Stimulated activated CD4-positive, alpha-beta T cell treated with anti-CD3 and anti-CD28 coated beads, Interleukin-4, amount 100 ng/mL, for 1 hour (primary cell): ENCODE measurements at regions not wholly inside any gene's neighbourhood (a gene's known extent, or its start where the extent isn't known, plus 50 kb on each side); places are given as distances from the start of the nearest gene placed in this dataset.
"Not testable (repeated sequence)": the region's sequence is repeated elsewhere in the genome, so short reads cannot be mapped to it uniquely, and the experiment has no call there.

ENCODE experiments used
- DNase-seq: peaks from one replicate; pipeline ENCODE4 v3.0.0-alpha.2; 2020

GRCh38 chr3:18987862-18988447 lies 160.4 kb upstream of the KCNH8 start:
- no peak for DNase-seq

GRCh38 chr3:18987070-18987469 lies 161.2 kb upstream of the KCNH8 start:
- DNase-seq = no peak

GRCh38 chr3:18982920-18983319 lies 165.4 kb upstream of the KCNH8 start:
- no peak for DNase-seq

DNA sequence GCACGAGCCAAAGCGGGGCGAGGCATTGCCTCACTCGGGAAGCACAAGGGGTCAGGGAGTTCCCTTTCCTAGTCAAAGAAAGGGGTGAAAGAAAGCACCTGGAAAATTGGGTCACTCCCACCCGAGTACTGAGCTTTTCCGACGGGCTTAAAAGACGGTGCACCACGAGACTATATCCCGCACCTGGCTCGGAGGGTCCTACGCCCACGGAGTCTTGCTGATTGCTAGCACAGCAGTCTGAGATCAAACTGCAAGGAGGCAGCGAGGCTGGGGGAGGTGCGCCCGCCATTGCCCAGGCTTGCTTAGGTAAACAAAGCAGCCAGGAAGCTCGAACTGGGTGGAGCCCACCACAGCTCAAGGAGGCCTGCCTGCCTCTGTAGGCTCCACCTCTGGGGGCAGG lies 172.2 kb upstream of the KCNH8 start:
- DNase-seq = not testable (repeated sequence)

- DNase-seq = no peak
Measured at GRCh38 chr3:18968120-18968519, 180.2 kb upstream of the KCNH8 start.

GRCh38 chr3:18965781-18966180 lies 182.5 kb upstream of the KCNH8 start:
- DNase-seq = no peak

DNA sequence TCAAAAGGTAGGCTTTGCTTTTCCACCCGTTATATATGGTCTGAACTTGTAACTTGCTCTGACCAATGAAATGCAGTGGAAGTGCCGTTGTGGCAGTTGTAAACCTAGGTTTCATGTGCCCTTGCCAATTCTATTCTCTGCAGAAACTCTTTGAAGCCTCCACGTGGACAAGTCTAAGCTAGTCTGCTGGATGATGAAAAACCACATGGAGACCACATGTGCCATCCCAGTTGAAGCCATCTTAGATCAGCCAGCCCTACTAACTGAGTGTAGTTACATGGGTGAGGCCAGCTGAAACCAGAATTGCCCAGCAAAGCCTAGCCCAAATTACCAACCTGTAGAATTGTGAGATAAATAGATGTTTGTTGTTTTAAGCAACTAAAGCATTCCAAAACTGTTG lies 183.7 kb upstream of the KCNH8 start:
- no peak for DNase-seq

DNA sequence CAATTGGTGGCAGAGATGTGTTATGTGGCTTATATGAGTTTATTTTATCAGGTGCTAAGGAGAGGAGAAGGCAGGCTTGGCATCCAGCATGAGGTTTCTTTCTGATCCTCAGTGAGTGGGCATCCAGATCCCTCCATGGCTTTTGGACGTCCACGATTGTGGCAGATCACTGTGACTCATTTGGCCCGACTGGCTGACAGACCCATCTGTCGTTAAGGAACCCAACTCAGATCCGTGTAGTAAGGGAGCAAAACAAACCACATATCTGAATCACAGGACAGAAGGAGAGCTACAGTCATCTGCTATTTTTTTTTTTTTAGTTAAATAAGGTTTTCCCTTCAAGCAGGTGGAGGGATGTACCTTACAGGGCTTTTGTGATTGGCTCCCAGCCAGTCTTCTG lies 197.0 kb upstream of the KCNH8 start:
- DNase-seq = no peak

- no peak for DNase-seq
Measured at GRCh38 chr3:18946524-18946923, 201.8 kb upstream of the KCNH8 start.

GRCh38 chr3:18937574-18937973 lies 210.7 kb upstream of the KCNH8 start:
- no peak for DNase-seq

DNA sequence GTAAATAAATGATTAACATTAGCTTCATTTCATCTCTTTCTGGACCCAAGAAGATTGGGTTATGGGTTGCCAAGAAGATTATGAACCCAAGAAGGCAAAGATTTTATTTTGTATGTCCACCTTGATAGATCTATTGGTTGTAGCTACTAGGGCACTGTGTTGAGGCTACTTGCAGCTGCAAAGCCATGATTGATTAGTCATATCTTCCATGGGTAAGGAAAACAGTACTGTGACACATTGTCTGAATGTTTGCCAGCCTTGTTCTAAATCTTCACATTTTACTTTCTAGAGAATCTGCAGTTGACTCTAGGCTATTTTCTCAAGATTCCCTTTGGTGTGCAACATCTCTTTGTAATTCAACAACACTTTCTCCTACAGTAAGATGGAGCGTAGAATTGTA lies 229.2 kb upstream of the KCNH8 start:
- no peak for DNase-seq

GRCh38 chr3:18917923-18918322 lies 230.4 kb upstream of the KCNH8 start:
- DNase-seq = no peak

DNA sequence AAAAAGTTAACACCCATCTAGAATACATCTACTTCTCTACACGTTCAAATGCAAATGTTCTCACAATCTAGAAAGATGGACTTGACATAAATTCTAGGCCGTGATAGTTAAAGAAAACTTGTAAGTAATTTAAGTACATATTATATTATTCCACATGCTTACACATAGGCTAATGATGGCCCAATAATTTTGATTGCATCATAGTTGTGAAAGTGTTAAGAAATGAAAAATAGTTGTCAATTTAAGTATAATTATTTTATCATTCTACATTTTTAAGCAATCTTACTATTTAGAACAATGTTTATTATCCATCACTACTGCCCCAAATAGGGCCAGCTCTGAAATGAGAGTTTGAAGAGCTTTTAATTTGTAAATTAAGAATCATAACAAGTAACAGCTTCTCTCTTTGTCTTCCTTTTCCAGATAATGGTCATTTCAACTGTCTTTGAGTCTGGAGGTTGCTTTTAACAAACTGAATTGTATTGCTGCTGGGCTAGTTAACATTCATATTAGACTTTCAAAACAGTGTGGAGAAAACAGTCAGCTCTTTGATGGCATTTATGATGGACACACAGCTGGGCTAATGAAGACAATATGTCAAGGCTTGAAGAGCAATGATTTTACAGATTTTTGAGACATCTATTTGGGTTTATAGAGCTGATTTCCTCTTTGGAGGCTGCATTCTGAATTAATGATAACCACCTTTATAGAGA lies 246.1 kb upstream of the KCNH8 start:
- DNase-seq = no peak

- DNase-seq = no peak
Measured at GRCh38 chr3:18901571-18901970, 246.7 kb upstream of the KCNH8 start.

- DNase-seq = no peak
Measured at GRCh38 chr3:18900994-18901393, 247.3 kb upstream of the KCNH8 start.

DNA sequence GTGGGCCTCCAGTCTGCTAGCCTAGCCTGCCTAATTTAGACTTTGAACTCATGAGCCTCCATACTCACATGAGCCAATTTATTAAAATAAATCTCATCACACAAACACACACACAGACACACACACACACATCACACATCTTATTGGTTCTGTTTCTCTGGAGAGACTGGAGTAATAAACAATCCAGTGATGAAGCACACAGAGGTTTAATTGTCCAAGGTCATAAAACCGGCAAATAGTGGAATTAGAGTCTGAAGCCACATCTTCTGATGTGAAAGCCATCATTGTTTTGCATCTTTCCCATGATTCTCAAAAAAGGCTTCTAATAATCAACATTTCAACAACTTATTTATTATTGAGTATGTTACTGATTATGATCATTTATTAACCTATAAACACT lies 249.4 kb upstream of the KCNH8 start:
- DNase-seq = no peak

GRCh38 chr3:18892756-18893155 lies 255.6 kb upstream of the KCNH8 start:
- DNase-seq = no peak

DNA sequence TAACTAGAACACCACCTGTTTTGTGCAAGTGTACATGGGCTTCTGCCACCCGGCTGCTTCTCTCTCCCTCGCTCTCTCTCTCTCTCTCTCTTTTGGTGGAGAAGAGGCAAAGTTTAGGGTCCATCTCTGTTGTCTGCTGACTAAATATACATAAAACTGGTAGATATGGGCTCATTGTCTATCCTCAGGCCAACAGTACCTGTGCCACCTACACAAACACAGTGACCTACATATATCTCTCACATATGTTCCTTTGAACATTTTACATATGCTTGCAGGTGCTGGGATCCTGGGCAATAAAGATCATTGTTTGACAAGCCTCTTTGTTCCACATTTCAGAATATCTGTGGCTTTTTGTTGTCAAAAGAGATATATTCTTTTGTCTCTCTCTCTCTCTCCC lies 256.3 kb upstream of the KCNH8 start:
- DNase-seq = no peak

DNA sequence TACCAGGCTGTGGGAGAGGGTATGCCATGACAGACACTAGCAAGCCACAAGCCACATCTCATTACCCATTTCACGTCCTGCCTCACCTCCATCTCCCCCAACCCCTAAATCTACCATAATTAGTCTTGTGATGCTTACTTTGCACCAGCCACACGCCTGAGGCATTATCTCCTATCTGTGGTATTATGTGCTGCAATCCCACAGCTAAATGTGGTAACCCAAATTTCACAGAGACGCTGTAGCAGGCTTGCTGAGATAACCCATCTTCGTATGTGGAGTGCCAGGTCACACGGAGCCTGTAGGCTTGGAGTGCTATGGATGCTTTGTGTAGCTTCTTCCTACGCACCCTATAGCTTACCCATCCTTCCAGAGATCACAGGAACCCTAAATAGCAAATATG lies 256.7 kb upstream of the KCNH8 start:
- DNase-seq = no peak

DNA sequence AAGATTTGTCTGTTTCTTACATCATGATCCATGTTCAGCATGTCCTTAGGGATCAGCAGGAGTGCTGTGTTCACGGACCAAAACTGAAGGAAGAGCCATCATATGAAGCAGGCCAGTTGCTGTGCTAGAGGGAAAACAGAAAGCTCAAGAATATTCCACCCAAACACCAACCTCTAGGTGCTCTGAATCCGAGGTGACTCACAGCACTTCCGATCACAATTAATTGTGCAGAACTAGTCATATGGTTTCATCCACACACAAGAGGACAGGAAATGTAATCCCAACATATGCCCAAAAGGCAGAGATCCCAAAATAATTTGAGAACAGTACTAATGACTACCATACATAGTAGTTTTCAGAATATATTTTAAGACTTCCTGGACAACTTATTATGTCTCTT lies 257.9 kb upstream of the KCNH8 start:
- no peak for DNase-seq

- no peak for DNase-seq
Measured at GRCh38 chr3:18888819-18889218, 259.5 kb upstream of the KCNH8 start.

DNA sequence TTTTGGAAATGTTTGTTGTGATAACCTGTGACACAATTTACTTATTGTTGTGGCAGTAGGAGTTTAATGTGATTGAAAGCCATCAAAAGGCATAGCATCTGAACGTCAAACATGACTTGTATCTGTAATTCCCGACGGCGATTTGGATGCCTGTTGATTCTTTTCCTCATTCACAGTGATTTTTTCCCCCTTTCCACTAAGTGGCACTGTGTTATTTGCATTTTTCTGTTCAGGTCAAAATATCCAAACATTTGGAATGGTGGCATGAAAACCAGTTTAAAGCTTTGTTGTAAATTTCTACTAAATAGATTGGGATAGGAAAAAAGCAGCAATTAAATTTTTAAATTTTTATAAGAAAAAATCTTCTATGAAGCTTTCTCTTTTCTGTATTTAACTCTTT lies 259.9 kb upstream of the KCNH8 start:
- no peak for DNase-seq

- no peak for DNase-seq
Measured at GRCh38 chr3:18886331-18886730, 262.0 kb upstream of the KCNH8 start.

GRCh38 chr3:18885612-18886011 lies 262.7 kb upstream of the KCNH8 start:
- no peak for DNase-seq

GRCh38 chr3:18883571-18883970 lies 264.7 kb upstream of the KCNH8 start:
- DNase-seq = no peak
